ENCODE measurements at regions not wholly inside any gene's neighbourhood (a gene's known extent, or its start where the extent isn't known, plus 50 kb on each side); places are given as distances from the start of the nearest gene placed in this dataset.
A peak's percentile ranks its signal among the peaks of the same experiment; 100 is the strongest.

DNA sequence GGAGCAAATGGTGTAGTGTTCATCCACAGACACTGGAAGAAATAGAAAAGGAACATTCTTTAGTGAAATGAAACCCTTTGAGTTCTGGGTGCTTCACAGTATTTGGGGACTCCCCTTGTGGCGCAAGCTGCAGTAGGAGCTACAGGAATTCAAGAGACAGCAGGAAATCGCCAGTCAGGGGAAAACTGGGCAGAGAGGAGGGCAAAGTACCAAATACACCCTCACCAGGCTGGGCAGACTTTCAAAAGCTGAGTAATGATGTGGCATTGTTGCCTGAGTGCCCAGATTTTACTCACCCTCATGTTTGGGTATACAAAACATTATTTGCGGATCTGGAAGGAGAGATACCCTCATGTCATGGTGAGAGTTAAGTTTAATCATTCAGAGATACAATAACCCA, 97.9 kb downstream of the SOD2 start:
- TF ChIP-seq, protein P1, sequence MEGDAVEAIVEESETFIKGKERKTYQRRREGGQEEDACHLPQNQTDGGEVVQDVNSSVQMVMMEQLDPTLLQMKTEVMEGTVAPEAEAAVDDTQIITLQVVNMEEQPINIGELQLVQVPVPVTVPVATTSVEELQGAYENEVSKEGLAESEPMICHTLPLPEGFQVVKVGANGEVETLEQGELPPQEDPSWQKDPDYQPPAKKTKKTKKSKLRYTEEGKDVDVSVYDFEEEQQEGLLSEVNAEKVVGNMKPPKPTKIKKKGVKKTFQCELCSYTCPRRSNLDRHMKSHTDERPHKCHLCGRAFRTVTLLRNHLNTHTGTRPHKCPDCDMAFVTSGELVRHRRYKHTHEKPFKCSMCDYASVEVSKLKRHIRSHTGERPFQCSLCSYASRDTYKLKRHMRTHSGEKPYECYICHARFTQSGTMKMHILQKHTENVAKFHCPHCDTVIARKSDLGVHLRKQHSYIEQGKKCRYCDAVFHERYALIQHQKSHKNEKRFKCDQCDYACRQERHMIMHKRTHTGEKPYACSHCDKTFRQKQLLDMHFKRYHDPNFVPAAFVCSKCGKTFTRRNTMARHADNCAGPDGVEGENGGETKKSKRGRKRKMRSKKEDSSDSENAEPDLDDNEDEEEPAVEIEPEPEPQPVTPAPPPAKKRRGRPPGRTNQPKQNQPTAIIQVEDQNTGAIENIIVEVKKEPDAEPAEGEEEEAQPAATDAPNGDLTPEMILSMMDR (IDR thresholded peaks at IDR 0.05; ENCODE audit: insufficient read depth, low read depth, low read length, missing control alignments) = no peak
- peak; percentile 64 for DNase-seq (ENCODE audit: low read depth)

DNA sequence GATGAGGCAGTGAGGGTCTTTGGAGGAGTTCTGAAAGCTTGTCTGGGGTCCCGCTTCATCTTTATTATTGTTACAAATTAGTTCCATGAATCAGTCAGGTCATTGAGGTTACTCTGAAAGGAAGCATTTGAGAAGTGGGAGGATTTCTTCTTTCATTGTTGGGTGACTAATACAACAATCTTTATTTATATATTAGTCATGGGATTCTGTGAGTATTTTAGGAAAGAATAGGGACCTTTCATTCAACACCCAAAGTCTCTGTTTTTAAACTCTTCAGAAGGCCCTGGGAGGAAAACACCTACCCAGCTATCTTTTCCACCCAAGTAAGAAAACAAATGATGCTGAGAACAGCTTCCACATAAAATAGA, 98.3 kb downstream of the SOD2 start:
- DNase-seq (ENCODE audit: low read depth) = peak; percentile 70
- TF ChIP-seq, protein P1 (IDR thresholded peaks at IDR 0.05; ENCODE audit: insufficient read depth, low read depth, low read length, missing control alignments) = no peak
- H3K4me3 ChIP-seq (ENCODE audit: low read length) = no peak overlapping the region

More for the DNA sequence above, 97.9 kb downstream of the SOD2 start:
- H3K4me3 ChIP-seq (ENCODE audit: low read length) = no peak overlapping the region

DNA sequence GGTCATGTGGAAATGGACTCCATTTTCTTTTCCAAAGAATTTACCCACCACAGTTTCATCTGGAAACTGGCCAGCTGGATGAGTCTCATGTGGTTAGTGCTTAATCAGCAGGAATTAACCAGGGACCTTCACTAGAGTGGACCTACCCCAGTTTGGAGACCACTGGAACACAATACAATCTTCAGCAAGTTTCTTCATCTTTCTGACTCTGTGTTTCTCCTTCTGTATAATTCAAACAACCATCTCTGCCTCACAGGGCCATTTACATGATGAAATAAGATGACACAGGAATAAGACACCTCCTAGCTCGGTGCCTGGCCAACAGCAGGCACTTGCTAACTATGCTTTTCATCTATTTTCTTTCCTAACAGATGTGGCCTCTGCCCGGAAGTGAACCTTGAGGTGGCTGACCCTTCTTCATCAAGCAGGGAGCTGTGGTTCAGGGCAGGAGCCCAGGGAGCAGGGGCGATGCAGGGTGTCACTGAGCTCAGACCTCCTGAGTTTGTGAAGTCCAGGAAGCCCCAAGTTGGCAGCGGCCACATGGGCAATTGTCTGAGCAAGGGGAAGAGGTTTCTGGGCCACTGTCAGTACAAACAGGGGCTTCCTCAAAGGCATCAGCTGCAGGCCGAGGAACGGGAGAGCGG, 98.8 kb downstream of the SOD2 start:
- TF ChIP-seq, protein P1 (IDR thresholded peaks at IDR 0.05; ENCODE audit: insufficient read depth, low read depth, low read length, missing control alignments) = no peak
- H3K4me3 ChIP-seq (ENCODE audit: low read length) = no peak overlapping the region
- DNase-seq (ENCODE audit: low read depth) = peak; percentile 5

DNA sequence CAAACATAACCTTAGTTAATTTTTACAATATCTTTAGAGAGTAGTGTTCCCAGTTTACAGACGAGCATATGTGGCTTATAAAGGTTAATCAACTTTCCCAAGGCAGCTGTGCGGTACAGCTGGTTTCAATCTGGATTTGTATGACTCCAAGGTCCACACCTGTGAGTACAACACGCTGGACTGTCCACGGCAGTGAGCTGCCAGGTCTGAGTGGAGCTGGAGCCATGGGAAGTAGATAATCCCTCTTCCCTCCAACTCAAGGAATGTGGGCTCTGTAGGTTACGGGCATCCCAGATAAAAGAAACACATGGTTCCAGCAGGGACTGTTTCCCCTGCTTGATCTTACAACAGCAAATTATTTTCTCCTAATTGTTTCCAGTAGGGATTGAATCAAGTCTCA, 102.2 kb downstream of the SOD2 start:
- no peak for DNase-seq (ENCODE audit: low read depth)

DNA sequence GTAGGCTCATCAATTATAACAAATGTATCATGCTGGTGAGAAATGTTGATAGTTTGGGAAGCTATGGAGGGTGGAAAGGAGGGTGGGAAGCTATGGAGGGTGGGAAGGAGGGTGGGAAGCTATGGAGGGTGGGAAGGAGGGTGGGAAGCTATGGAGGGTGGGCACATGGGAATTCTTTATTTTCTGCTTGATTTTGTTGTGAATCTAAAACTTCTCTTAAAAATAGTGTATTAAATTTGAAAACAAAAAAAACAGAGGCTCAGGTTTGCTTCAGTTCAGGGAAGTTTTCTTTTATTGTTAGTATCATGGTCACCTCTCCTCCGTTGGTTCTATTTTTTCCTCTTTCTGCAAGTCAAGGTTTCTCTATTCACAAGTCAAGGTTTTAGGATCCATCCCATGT, 106.4 kb downstream of the SOD2 start:
- DNase-seq (ENCODE audit: low read depth) = no peak
- H3K4me3 ChIP-seq (ENCODE audit: low read length) = no peak overlapping the region
- TF ChIP-seq, protein P1 (IDR thresholded peaks at IDR 0.05; ENCODE audit: insufficient read depth, low read depth, low read length, missing control alignments) = no peak

More for the DNA sequence above, 102.2 kb downstream of the SOD2 start:
- H3K4me3 ChIP-seq (ENCODE audit: low read length) = no peak overlapping the region
- TF ChIP-seq, protein P1 (IDR thresholded peaks at IDR 0.05; ENCODE audit: insufficient read depth, low read depth, low read length, missing control alignments) = no peak

DNA sequence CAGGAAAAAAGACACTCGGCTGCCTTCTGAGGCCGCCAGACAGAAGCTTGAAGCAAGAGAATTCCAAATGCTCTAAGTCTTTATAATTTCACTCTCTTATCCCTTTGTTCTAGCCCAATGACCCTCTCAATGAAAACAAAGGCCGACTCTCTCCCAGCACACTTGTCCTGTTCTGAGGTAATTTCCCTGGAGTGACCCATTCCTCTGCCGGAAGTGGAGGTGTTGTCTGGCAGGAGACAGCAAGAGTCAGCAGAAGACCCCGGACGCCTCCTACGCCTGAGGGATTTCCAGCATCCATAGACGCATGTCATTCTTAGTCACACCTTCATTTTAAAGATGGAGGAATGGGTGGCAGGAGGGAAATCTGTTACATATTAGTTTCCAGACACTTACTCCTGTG, 110.3 kb downstream of the SOD2 start:
- TF ChIP-seq, protein P1 (IDR thresholded peaks at IDR 0.05; ENCODE audit: insufficient read depth, low read depth, low read length, missing control alignments) = no peak
- no peak overlapping the region for H3K4me3 ChIP-seq (ENCODE audit: low read length)
- no peak for DNase-seq (ENCODE audit: low read depth)

DNA sequence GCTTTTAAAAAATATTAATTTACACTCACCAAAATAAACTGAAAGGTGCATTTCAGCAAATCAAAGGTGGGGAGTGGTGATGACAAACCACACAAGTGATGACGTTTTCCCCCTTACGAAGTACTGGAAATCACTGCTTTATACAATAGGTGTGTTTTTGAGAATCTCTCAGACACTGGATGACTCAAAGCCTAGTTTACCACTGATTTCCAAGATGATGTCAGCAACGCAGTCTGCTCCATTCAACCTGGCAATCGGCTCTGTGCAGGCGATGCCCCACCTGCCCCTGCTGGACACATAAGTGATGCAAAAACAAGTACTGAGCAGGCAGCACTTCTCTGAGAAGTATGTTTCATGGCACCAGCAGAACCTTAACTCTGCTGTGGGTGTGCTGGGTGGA, 114.4 kb downstream of the SOD2 start:
- no peak overlapping the region for H3K4me3 ChIP-seq (ENCODE audit: low read length)
- TF ChIP-seq, protein P1 (IDR thresholded peaks at IDR 0.05; ENCODE audit: insufficient read depth, low read depth, low read length, missing control alignments) = no peak
- DNase-seq (ENCODE audit: low read depth) = peak; percentile 49

Measured in epithelial cell of esophagus (primary cell).